HCT116 (cell line): ENCODE measurements at regions not wholly inside any gene's neighbourhood (a gene's known extent, or its start where the extent isn't known, plus 50 kb on each side); places are given as distances from the start of the nearest gene placed in this dataset.
"Not testable (repeated sequence)": the region's sequence is repeated elsewhere in the genome, so short reads cannot be mapped to it uniquely, and the experiment has no call there.

Source experiments
- ATAC-seq: fragments of 200-7000 bp; cut with Tn5 transposase; 2 replicates; pipeline ENCODE4 v1.9.1; 2020; ENCODE audit warnings: mild to moderate bottlenecking, moderate library complexity
- BruUV-seq: library from RNA; stranded (reverse); fragments of 400-500 nt; replicated peaks from 2 replicates; lab custom pipeline; 2021; lab: Mats Ljungman, UMichigan
- CTCF ChIA-PET: fragments of 300-600 bp; sonication (Branson Sonifier 250); formaldehyde crosslinking; loops from one replicate; lab custom pipeline; 2021; ENCODE audit warnings: antibody characterized with exemption; lab: Charles Lee
- POLR2A ChIA-PET: fragments of 300-600, 350-600 bp; sonication (Branson Sonifier 250); formaldehyde crosslinking; loops from one replicate; lab custom pipeline; 2021; ENCODE audit warnings: antibody characterized with exemption; lab: Charles Lee
- RAD21 ChIA-PET, 2 experiments: fragments of 300-600 bp; sonication (Branson Sonifier 250); formaldehyde crosslinking; loops; one replicate each; lab custom pipeline; 2023; ENCODE audit warnings: low total read pairs in 2 of 2; ENCODE audit not compliant: uncharacterized antibody in 2 of 2, unreplicated experiment in 2 of 2, low non-redundant PET in 1 of 2; lab: Charles Lee
- DNase-seq: peaks from one replicate; pipeline ENCODE4 v3.0.0-alpha.2; 2010; ENCODE audit warnings: low read depth, low spot score
- H2AFZ ChIP-seq: fragments of 200-600 bp; shearing (Covaris generic), sonication (generic); 2 replicates; pipeline ENCODE4 v1.6.1; 2017; ENCODE audit warnings: low read depth, mixed run types, mixed read lengths, antibody characterized with exemption, low read length; ENCODE audit not compliant: poor library complexity, severe bottlenecking
- H3K27ac ChIP-seq: 2 replicates; pipeline ENCODE4 v1.5.1; 2012; ENCODE audit warnings: low read depth, low read length
- H3K27me3 ChIP-seq: fragments of 200-600 bp; sonication (generic); 2 replicates; pipeline ENCODE4 v1.6.1; 2016; ENCODE audit warnings: mixed run types, low read length, mixed read lengths; ENCODE audit not compliant: insufficient read depth
- H3K36me3 ChIP-seq, 2 experiments: fragments of 200-500 bp in 1 of 2; fragments of 200-600 bp in 1 of 2; sonication (Bioruptor generic) in 1 of 2; sonication (generic) in 1 of 2; 2 replicates each; pipeline versions ENCODE4 v1.5.1 to v1.6.1; 2014 to 2016; ENCODE audit warnings: low read length in 2 of 2, inconsistent platforms in 1 of 2, mixed read lengths in 1 of 2, mixed run types in 1 of 2; ENCODE audit not compliant: insufficient read depth in 2 of 2, control insufficient read depth in 1 of 2
- H3K4me1 ChIP-seq, 2 experiments: fragments of 200-600 bp in 1 of 2; sonication (generic) in 1 of 2; 2 replicates each; pipeline versions ENCODE4 v1.5.1 to v1.6.1; 2012 to 2017; ENCODE audit warnings: low read length in 2 of 2, inconsistent platforms in 1 of 2, mild to moderate bottlenecking in 1 of 2, mixed read lengths in 1 of 2, mixed run types in 1 of 2, moderate library complexity in 1 of 2; ENCODE audit not compliant: insufficient read depth in 2 of 2, control insufficient read depth in 1 of 2
- H3K4me2 ChIP-seq: fragments of 200-600 bp; sonication (generic); 2 replicates; pipeline ENCODE4 v1.6.1; 2017; ENCODE audit warnings: mixed run types, low read length, mixed read lengths
- H3K4me3 ChIP-seq, 2 experiments: fragments of 200-600 bp in 1 of 2; sonication (generic) in 1 of 2; replicated peaks in 1 of 2; 2 replicates each; pipeline ENCODE4 v1.5.1; 2011 to 2016; ENCODE audit warnings: low read length in 2 of 2, control low read depth in 1 of 2, low read depth in 1 of 2, mild to moderate bottlenecking in 1 of 2, mixed read lengths in 1 of 2, mixed run types in 1 of 2
- H3K79me2 ChIP-seq: fragments of 200-600 bp; sonication (generic); 2 replicates; pipeline ENCODE4 v1.6.1; 2017; ENCODE audit warnings: mild to moderate bottlenecking, mixed run types, low read length, moderate library complexity, mixed read lengths; ENCODE audit not compliant: insufficient read depth
- H3K9ac ChIP-seq: fragments of 200-600 bp; sonication (generic); 2 replicates; pipeline ENCODE4 v1.6.1; 2016; ENCODE audit warnings: low read length, mixed read lengths
- H3K9me2 ChIP-seq: fragments of 200-600 bp; sonication (generic), shearing (Covaris generic); 2 replicates; pipeline ENCODE4 v1.6.1; 2017; ENCODE audit warnings: mixed run types, mild to moderate bottlenecking, moderate library complexity; ENCODE audit not compliant: insufficient read depth
- H3K9me3 ChIP-seq, 2 experiments: fragments of 200-500 bp in 1 of 2; fragments of 200-600 bp in 1 of 2; sonication (Bioruptor generic) in 1 of 2; sonication (generic) in 1 of 2; 2 replicates each; pipeline ENCODE4 v1.6.1; 2014 to 2017; ENCODE audit warnings: low read length in 2 of 2, mixed read lengths in 2 of 2, inconsistent platforms in 1 of 2, low read depth in 1 of 2, mild to moderate bottlenecking in 1 of 2, mixed run types in 1 of 2, moderate library complexity in 1 of 2; ENCODE audit not compliant: control insufficient read depth in 1 of 2, insufficient read depth in 1 of 2
- H4K20me1 ChIP-seq: fragments of 200-600 bp; sonication (generic), shearing (Covaris generic); 2 replicates; pipeline ENCODE4 v1.6.1; 2017; ENCODE audit warnings: mixed run types, mild to moderate bottlenecking, moderate library complexity; ENCODE audit not compliant: insufficient read depth
- CBX3 ChIP-seq: IDR thresholded peaks from 2 replicates; pipeline ENCODE4 v1.6.1; 2012; ENCODE audit warnings: low read depth
- JUND ChIP-seq: IDR thresholded peaks from 2 replicates; pipeline ENCODE4 v1.6.1; 2012
- ZFX ChIP-seq: fragments of 450-650 bp; IDR thresholded peaks from 2 replicates; pipeline ENCODE4 v1.6.1; 2017
- intact Hi-C: fragments of 100-400 bp; cut with micrococcal nuclease; formaldehyde crosslinking; loops from 2 replicates; pipeline ENCODE4 v1.10.0; 2022
- TF ChIP-seq, protein P1 (sequence below): IDR thresholded peaks from 2 replicates; pipeline ENCODE4 v1.6.1; 2012
- TF ChIP-seq, protein P2 (sequence below): IDR thresholded peaks from 2 replicates; pipeline ENCODE4 v1.6.1; 2011; ENCODE audit warnings: mild to moderate bottlenecking, low read length, moderate library complexity; ENCODE audit not compliant: insufficient replicate concordance; ENCODE audit errors: extremely low read depth

DNA sequence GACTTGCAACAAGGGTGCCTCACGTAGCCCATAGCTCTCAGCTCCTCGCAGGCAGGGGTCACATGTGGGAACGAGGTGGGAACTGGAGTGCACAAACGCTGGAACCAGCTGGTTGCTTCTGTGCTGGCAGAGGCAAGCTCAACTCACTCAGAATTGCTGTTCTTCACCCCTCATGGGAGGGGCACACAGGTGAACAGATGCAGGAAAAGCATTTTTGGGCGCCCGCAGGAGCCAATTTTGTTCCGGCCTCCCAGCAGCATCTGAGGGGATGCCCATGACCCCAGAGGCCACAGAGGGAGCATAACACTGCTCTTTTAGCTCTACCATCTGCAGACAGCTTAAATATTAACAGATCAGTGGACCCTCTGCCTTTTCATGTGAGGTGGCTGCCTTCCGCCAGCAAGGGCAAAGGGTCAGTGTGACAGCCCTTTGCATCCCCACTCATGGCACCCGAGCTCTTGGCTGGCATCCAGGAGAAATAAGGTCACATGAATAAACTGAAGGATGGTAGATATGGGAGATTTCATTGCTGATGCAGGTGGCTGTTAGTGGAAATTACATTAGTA is 196.2 kb downstream of the SLCO4C1 start:
- no peaks in the 10 kb centered on the region for H3K4me1 ChIP-seq
- intact Hi-C loops, result loop anchor here (10.0 kb wide), 1 partner anchor 405 kb away; no protein-coding TSS in a partner anchor
- CTCF ChIA-PET, result no interaction called here
- no peak for DNase-seq
- H4K20me1 ChIP-seq, result no peaks in the 10 kb centered on the region
- H3K36me3 ChIP-seq, result no peaks in the 10 kb centered on the region
- no peak overlapping the region for H3K4me2 ChIP-seq
- no TSS peak for BruUV-seq
- H3K27ac ChIP-seq, result no peak overlapping the region
- no peaks in the 10 kb centered on the region for H3K9me3 ChIP-seq
- no peaks in the 10 kb centered on the region for H3K27me3 ChIP-seq
- POLR2A ChIA-PET, result no interaction called here
- no peak overlapping the region for H3K9ac ChIP-seq
- TF ChIP-seq CBX3 (no peak), JUND (no peak), ZFX (no peak)
- TF ChIP-seq, protein P1, sequence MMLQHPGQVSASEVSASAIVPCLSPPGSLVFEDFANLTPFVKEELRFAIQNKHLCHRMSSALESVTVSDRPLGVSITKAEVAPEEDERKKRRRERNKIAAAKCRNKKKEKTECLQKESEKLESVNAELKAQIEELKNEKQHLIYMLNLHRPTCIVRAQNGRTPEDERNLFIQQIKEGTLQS, result no peak
- TF ChIP-seq, protein P2, sequence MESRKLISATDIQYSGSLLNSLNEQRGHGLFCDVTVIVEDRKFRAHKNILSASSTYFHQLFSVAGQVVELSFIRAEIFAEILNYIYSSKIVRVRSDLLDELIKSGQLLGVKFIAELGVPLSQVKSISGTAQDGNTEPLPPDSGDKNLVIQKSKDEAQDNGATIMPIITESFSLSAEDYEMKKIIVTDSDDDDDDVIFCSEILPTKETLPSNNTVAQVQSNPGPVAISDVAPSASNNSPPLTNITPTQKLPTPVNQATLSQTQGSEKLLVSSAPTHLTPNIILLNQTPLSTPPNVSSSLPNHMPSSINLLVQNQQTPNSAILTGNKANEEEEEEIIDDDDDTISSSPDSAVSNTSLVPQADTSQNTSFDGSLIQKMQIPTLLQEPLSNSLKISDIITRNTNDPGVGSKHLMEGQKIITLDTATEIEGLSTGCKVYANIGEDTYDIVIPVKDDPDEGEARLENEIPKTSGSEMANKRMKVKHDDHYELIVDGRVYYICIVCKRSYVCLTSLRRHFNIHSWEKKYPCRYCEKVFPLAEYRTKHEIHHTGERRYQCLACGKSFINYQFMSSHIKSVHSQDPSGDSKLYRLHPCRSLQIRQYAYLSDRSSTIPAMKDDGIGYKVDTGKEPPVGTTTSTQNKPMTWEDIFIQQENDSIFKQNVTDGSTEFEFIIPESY, result no peak
- no peak overlapping the region for H2AFZ ChIP-seq
- no peaks in the 10 kb centered on the region for H3K9me2 ChIP-seq
- ATAC-seq, result no peak
- RAD21 ChIA-PET, result no interaction called here
- no peak overlapping the region for H3K4me3 ChIP-seq
- no peaks in the 10 kb centered on the region for H3K79me2 ChIP-seq

DNA sequence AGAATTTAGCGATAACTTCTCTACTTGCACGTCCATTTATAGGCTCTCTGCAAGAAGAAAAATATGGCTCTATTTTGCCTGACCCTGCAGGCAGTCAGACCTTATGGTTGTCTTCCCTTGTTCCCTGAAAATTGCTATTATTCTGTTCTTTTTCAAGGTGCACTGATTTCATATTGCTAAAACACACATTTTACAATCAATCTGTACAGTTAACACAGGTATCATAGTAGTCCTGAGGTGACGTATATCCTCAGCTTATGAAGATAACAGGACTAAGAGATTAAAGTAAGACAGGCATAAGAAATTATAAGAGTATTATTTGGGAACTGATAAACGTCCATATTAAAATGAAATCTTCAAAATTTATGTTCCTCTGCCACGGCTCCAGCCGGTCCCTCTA is 197.0 kb downstream of the SLCO4C1 start:
- H4K20me1 ChIP-seq, RAD21 ChIA-PET, H3K36me3 ChIP-seq, H3K27me3 ChIP-seq, H3K79me2 ChIP-seq, H3K4me3 ChIP-seq, H3K9me2 ChIP-seq, ATAC-seq, CTCF ChIA-PET, H3K9me3 ChIP-seq, POLR2A ChIA-PET, H3K27ac ChIP-seq, DNase-seq, BruUV-seq, H3K4me2 ChIP-seq, H3K9ac ChIP-seq, H3K4me1 ChIP-seq, H2AFZ ChIP-seq: not testable (repeated sequence)
- intact Hi-C loops, result loop anchor here (10.0 kb wide), 1 partner anchor 406 kb away; no protein-coding TSS in a partner anchor

DNA sequence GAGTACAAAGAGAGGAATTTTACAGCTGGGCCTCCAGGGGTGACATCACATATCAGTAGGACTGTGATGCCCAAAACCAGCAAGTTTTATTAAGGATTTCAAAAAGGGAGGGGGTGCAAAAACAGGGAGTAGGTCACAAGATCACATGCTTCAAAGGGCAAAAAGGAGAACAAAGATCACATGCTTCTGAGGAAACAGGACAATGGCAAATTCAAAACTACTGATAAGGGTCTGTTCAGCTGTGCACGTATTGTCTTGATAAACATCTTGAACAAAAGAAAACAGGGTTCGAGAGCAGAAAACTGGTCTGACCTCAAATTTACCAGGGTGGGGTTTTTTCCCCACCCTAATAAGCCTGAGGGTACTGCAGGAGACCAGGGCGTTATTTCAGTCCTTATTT is 197.5 kb downstream of the SLCO4C1 start:
- intact Hi-C loops, result loop anchor here (10.0 kb wide), 1 partner anchor 406 kb away; no protein-coding TSS in a partner anchor
- H2AFZ ChIP-seq, H3K9me3 ChIP-seq, H3K9ac ChIP-seq, BruUV-seq, RAD21 ChIA-PET, ATAC-seq, H3K79me2 ChIP-seq, H3K4me1 ChIP-seq, H3K27me3 ChIP-seq, H3K9me2 ChIP-seq, DNase-seq, H3K4me2 ChIP-seq, POLR2A ChIA-PET, H4K20me1 ChIP-seq, H3K27ac ChIP-seq, H3K36me3 ChIP-seq, CTCF ChIA-PET, H3K4me3 ChIP-seq: not testable (repeated sequence)
